GM18508 (cell line): ENCODE measurements at regions not wholly inside any gene's neighbourhood (a gene's known extent, or its start where the extent isn't known, plus 50 kb on each side); places are given as distances from the start of the nearest gene placed in this dataset.
A peak's percentile ranks its signal among the peaks of the same experiment; 100 is the strongest.

ENCODE experiments used
- ATAC-seq: cut with Tn5 transposase; IDR thresholded peaks from one replicate; pipeline ENCODE4 v1.9.1; 2021; ENCODE audit warnings: moderate number of reproducible peaks; ENCODE audit not compliant: insufficient read depth, unreplicated experiment

GRCh38 chr12:103178366-103179080 lies 221.0 kb downstream of the ASCL1 start:
- ATAC-seq: no peak

- ATAC-seq: peak; percentile 91
Observed at GRCh38 chr12:103181366-103182152, 224.1 kb downstream of the ASCL1 start.

DNA sequence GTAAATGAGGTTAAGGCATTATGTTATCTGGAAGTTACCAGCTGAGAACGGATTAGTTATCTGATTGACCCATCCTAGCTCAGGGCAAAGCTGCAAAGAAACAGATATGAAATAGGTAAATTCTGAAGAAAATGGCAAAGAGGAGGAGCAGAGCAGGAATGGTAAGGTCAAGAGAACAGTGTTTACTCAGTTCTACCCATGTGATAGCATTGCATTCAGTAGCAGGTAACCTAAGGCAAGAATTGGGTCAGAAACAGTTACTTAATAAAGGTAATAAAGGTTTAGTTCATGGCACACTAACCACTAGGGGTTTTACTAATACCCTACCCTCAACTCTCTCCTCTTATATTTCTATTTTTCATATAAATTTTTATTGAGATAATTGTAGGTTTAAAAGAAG lies 224.8 kb downstream of the ASCL1 start:
- no peak for ATAC-seq

- ATAC-seq: no peak
Observed at GRCh38 chr12:103196467-103196866, 239.0 kb downstream of the ASCL1 start.

DNA sequence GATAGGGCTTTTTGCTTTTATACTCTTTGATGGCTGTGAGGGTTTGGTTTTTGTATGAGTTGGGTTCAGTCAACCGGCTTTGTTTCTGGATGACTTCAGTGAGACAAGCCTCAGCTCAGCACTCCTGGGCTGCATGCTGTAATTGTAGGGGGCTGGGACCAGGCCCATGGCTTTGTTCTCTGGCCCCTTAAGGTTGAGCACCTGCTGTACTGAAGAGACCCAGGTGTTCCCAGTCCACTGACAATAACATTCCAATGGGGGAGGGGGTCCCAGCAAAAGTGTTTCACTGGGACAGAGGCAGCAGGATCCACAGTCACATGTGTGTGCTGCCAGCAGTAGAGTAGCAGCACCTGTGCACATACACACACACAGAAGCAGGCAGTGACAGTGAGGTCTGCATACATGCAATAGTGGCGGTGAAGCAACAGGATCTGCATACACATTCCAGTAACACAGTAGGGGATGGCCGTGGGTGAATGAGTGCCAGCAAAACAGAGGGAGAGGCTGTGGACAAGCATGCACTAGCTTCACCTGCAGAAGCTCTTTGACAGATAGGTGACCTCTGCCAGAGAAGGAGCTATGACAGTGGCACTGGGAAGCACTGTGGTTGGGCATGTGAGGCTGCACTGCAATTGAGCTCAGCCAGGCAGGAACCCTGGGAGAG lies 240.4 kb downstream of the ASCL1 start:
- no peak for ATAC-seq

DNA sequence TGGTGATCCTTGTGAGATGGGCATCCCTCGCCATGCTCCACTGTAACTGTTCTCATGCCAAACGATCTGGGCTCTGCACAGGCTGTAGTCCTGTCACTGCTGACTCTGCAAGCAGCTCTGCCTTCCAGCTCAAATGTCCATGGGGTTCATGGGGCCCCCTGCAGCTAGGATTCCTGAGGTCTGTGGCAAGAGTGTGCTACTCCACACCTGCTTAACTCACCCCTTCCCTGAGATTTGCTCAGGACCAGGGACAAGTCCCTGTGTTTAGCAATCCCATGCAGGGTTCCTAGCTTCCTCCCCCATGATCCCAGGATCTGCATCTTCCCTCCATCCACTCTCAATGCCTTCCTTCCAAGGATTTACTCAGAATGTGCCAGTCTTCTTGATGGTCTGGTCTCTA lies 241.0 kb downstream of the ASCL1 start:
- ATAC-seq: no peak

DNA sequence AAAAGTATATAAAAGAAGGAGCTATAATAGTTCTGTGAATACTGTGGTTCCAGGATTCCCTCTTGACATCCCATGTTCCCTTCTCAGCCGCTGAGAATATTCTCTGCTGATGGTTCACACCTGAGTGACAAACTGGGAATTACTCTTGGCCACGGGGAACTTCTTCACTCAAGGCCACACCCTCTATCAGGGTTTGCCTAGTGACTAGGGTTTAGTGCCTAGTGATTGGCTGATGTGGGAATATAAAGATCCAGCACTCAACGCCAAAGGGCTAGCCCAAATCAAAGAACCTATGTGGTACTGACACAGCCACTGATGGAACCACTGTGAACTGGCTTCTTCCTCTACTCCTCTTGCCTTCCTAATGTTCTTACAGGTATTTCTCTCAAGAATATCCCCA lies 248.4 kb downstream of the ASCL1 start:
- ATAC-seq: no peak

- ATAC-seq: no peak
Observed at GRCh38 chr12:103207936-103208335, 250.5 kb downstream of the ASCL1 start.

GRCh38 chr12:103241184-103241583 lies 254.6 kb downstream of the C12orf42 start:
- no peak for ATAC-seq

- no peak for ATAC-seq
Observed at GRCh38 chr12:103244596-103244995, 251.2 kb downstream of the C12orf42 start.

DNA sequence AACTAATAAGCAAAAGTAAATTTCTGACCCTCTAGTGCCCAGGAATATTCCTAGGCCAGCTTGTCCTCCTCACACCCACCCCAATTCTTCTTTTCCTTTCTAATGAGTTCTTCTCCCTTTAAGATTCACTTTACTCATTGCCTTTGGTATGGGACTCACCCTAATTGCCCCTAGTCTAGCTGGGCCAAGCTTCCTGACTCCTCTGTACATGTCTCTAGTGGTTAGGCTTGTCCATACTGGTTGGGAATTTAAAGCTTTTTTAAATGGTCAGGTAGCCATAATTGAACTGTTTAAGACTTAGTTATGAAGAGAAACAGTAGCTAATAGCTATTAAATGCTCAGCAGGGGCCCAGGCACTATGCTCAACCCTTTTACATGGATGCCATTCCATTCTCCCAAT lies 248.2 kb downstream of the C12orf42 start:
- ATAC-seq: no peak

DNA sequence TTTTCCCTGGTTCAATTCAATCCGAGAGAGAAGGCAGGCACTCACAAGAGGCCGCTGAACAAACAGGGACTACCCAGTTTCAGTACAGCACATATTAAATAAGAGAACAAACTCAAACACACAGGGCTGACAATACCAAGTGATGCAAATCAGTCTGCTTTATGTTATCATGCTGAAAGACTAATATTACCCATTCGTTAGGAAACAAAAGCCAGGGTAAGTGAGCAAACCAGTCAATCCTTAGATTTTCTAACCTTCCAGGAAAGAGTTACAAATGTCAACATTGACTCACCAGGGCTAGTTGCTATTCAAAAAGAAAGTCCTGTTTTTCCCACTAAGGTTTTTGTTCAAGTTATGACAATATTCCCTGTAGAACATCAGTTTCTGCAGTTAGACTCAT lies 246.2 kb downstream of the C12orf42 start:
- no peak for ATAC-seq

- no peak for ATAC-seq
Observed at GRCh38 chr12:103250487-103250886, 245.3 kb downstream of the C12orf42 start.
